Sigmoid colon (tissue), 4 donors: ENCODE measurements at regions not wholly inside any gene's neighbourhood (a gene's known extent, or its start where the extent isn't known, plus 50 kb on each side); places are given as distances from the start of the nearest gene placed in this dataset.

Source experiments
- EP300 ChIP-seq, 4 donors: sonication (generic); formaldehyde crosslinking; IDR thresholded peaks; one replicate each; pipeline ENCODE4 v1.6.1; 2017; ENCODE audit warnings: antibody characterized with exemption in 4 of 4
- POLR2A ChIP-seq, 2 donors: fragments of 450-650 bp; IDR thresholded peaks; one replicate each; pipeline ENCODE4 v1.6.1; 2016; ENCODE audit warnings: antibody characterized with exemption in 2 of 2, mild to moderate bottlenecking in 2 of 2, moderate library complexity in 2 of 2
- POLR2AphosphoS5 ChIP-seq, 4 donors: sonication (generic); formaldehyde crosslinking; IDR thresholded peaks; one replicate each; pipeline ENCODE4 v1.6.1; 2017; ENCODE audit warnings: antibody characterized with exemption in 4 of 4
- TF ChIP-seq, protein P1 (sequence below), 4 experiments: fragments of 450-650 bp in 3 of 4; fragments of 200-600 bp in 1 of 4; IDR thresholded peaks; one replicate each; pipeline ENCODE4 v1.5.1; 2016 to 2019; ENCODE audit warnings: antibody characterized with exemption in 4 of 4, mild to moderate bottlenecking in 3 of 4, moderate library complexity in 2 of 4

DNA sequence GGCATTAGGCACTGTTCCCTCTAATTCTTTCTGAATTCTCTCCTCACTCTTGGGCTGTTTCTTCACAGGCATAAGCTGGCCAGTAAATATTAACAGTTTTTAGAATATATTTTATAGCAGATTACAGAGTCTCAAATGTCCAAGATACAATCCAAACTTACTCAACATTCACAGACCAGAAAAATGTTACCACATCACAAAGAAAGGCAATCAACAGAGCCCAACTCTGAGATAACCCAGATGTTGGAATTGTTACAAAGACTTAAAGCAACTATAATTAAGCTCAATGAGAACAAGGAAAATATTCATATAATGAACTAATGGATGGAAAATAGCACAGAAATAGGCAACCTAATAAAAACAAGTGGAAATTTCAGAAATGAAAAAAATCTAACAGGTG, 401.1 kb upstream of the RGMB start:
- TF ChIP-seq, protein P1, sequence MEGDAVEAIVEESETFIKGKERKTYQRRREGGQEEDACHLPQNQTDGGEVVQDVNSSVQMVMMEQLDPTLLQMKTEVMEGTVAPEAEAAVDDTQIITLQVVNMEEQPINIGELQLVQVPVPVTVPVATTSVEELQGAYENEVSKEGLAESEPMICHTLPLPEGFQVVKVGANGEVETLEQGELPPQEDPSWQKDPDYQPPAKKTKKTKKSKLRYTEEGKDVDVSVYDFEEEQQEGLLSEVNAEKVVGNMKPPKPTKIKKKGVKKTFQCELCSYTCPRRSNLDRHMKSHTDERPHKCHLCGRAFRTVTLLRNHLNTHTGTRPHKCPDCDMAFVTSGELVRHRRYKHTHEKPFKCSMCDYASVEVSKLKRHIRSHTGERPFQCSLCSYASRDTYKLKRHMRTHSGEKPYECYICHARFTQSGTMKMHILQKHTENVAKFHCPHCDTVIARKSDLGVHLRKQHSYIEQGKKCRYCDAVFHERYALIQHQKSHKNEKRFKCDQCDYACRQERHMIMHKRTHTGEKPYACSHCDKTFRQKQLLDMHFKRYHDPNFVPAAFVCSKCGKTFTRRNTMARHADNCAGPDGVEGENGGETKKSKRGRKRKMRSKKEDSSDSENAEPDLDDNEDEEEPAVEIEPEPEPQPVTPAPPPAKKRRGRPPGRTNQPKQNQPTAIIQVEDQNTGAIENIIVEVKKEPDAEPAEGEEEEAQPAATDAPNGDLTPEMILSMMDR (IDR thresholded peaks at IDR 0.05): no peak
- TF ChIP-seq POLR2A (IDR thresholded peaks at IDR 0.05) (no peak), POLR2AphosphoS5 (IDR thresholded peaks at IDR 0.05) (no peak), EP300 (IDR thresholded peaks at IDR 0.05) (no peak)
